D721Med (cell line): ENCODE measurements at regions not wholly inside any gene's neighbourhood (a gene's known extent, or its start where the extent isn't known, plus 50 kb on each side); places are given as distances from the start of the nearest gene placed in this dataset.

Experiments
- DNase-seq: peaks from one replicate; pipeline ENCODE4 v3.0.0; 2011; ENCODE audit warnings: low spot score; ENCODE audit not compliant: insufficient read length
- FAIRE-seq: peaks from 2 replicates; lab custom pipeline; 2011; peaks lifted over from hg19 to GRCh38; lab: Jason Lieb, UNC
- TF ChIP-seq, protein P1 (sequence below): IDR thresholded peaks from 2 replicates; pipeline ENCODE4 v1.5.1; 2012; ENCODE audit warnings: mild to moderate bottlenecking, control low read depth; ENCODE audit not compliant: insufficient read depth; ENCODE audit errors: missing control alignments

DNA sequence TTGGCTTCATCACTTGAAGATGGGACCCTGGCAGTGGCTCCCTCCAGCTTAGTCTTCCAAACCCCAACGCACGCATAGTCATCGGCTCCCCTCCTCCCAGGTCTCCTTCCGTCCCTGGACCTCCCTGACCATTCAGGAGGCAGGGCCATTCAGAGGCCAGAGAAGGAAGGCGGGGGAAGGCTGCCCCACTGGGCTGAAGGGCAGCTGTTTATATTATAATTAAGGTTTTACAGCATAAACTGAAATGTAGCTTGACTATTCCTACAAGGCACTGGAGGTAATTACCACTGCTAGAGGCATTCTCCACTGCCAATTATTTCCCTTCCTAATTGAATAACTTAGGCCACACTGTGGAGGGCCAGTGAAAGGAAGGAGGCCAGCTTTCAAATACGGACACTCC, 170.6 kb upstream of the PROX1 start:
- no peak for DNase-seq
- TF ChIP-seq, protein P1, sequence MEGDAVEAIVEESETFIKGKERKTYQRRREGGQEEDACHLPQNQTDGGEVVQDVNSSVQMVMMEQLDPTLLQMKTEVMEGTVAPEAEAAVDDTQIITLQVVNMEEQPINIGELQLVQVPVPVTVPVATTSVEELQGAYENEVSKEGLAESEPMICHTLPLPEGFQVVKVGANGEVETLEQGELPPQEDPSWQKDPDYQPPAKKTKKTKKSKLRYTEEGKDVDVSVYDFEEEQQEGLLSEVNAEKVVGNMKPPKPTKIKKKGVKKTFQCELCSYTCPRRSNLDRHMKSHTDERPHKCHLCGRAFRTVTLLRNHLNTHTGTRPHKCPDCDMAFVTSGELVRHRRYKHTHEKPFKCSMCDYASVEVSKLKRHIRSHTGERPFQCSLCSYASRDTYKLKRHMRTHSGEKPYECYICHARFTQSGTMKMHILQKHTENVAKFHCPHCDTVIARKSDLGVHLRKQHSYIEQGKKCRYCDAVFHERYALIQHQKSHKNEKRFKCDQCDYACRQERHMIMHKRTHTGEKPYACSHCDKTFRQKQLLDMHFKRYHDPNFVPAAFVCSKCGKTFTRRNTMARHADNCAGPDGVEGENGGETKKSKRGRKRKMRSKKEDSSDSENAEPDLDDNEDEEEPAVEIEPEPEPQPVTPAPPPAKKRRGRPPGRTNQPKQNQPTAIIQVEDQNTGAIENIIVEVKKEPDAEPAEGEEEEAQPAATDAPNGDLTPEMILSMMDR = no peak
- no peak for FAIRE-seq

DNA sequence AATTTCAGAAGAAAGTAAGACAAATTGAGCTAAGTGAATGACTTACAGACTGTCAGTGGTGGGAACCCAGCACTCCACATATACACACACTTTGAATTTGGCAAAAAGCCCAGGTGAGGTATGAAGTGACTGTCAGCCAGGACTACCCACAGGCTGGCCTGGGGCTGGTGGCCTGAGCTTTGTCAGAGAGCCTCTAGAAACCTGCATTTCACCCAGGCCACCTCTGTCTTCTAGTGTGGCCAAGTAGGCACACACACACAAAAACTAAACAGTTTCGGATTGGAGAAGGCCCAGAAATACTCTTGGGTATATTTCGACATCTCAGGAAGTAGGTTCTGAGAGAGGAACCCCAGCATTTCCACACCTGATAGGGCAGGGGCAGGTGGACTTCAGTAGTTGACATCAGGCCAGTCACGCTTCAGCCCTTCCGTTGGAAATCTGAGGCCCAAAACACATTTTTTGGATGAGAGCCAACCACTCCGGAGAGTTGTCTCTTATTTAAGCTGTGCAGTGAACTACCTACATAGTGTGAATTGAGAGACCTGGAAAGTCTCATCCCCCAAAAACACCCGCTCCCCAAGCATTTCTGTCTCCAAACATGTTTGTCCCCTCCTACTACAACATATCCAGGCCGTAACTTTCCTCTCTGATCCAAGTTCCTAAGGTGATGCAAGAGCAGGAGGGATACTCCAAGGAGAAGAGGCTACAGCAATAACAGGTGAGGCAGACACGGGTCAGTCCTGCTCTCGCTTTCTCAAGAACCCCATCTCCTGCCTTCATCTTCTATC, 167.2 kb upstream of the PROX1 start:
- DNase-seq = no peak
- TF ChIP-seq, protein P1 = no peak
- FAIRE-seq = no peak

DNA sequence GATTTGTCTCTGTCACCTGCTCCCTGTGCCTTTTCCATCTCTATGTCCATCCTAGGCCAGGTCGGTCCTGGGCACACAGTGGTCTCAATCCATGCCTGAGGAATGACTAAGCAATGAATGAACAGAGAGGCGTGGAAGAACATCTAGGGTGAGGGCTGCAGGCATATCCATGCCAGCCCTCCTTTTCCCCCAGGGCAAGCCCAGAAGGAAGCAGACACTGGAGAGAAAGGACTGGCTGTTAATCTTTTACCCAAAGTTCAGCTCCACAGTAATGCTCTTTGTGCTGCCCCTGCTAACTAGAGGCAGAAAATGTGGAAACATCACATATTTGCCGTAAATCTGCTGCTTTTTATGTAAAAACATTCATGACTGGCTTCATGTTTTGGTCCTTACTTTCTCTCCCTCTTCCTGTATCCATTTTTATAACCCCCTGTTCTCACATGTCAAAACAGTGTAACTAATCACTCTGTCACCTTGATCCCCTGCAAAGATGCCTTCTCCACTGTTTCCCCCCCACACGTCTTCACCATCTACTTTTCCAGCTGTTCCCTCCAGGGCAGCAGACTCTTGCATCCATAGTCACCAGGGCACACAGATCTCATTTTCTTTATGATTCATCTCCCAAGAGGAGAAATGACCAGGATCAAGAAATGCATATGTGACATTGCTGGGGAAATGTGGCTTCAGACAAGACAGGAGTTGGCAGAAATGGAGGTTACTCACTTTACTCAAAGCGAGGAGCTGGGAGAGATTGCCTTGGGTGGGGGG, 166.4 kb upstream of the PROX1 start:
- FAIRE-seq (no peak), DNase-seq (no peak)
- TF ChIP-seq, protein P1 = no peak

DNA sequence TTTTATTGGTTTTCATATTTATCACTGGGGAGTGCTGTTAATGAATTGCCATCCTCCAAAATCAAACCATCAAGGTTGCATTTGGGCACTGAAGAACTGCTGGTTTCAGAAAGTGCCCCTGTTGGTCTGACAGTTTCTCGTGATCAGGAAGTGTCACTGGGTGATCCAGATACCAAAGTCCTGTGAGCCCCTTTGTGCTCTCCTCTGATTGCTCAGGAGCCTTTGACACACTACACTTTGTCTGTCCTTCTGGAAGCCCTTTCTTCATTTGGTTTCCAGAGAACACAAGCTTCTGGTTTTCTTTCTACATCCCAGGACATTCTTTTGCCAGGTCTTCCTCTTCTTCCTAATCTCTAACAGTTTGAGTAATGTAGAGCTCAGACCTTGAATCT, 165.8 kb upstream of the PROX1 start:
- no peak for FAIRE-seq
- no peak for DNase-seq
- TF ChIP-seq, protein P1 = no peak

DNA sequence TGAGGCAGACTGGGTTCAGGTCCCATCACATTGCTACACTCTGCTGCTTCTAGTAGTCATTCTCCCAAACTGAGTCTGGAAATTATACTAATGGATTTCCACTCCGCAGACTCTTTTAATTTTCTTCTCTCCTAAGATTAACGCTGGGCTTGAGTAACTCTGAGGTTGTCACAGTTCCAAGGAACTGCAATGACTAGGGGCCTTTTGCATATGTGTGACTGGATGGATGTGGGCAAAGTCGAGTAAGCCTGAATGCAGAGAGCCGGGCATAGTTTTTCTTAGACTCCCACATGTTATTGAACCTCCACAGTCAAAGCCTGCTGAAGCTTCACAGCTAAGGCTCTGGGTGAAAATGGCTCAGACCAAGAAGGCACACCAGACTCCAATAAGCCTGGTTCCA, 160.9 kb upstream of the PROX1 start:
- no peak for DNase-seq
- TF ChIP-seq, protein P1 = no peak
- FAIRE-seq = no peak

DNA sequence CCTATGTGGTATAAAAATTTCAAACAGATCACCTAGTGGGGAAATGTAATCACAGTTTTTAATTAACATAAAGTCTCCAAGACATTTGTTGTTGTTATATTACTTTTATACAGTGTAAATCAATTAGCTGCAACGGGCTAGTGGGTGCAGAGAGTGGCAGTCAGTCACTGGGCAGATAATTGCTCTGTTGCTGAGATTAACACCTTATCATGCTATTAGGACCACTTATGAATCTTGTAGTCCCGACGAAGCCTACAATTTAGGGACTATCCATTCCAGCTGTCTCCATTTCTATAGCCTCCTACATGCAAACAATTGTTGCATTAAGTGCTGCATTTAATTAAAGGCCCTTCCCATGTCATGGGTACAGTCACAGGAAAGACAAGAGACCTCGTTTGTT, 158.9 kb upstream of the PROX1 start:
- TF ChIP-seq, protein P1 = no peak
- FAIRE-seq (peak; percentile 80), DNase-seq (peak; percentile 25)

DNA sequence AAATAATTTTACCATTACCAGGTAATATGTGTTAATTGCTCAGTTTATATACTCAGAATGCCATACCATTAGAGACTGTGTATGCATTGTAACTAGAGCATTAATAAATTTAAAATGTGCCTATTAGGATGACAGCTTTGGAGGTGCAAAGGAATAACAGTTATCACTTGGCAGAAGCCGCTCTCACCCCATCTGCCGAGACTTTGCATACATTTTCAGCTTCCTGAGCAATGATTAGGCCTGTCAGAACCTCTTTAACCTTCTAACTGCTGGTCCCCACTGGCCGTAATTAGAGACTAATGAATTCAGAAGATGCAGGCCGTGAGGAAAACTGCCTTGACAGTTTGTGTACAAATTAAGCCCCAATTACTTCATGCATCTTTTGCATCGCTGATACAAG, 158.0 kb upstream of the PROX1 start:
- TF ChIP-seq, protein P1 = no peak
- DNase-seq (no peak), FAIRE-seq (no peak)
